Muscle layer of duodenum (tissue), 2 donors: ENCODE measurements at regions not wholly inside any gene's neighbourhood (a gene's known extent, or its start where the extent isn't known, plus 50 kb on each side); places are given as distances from the start of the nearest gene placed in this dataset.

ENCODE experiments used
- H3K27ac ChIP-seq: one replicate; pipeline ENCODE4 v1.7.0; 2013; ENCODE audit warnings: mild to moderate bottlenecking, low read length
- H3K27me3 ChIP-seq: one replicate; pipeline ENCODE4 v1.7.0; 2013; ENCODE audit warnings: low read depth, mild to moderate bottlenecking, control low read depth, low read length
- H3K36me3 ChIP-seq, 2 donors: one replicate each; pipeline ENCODE4 v1.7.0; 2013; ENCODE audit warnings: low read length in 2 of 2, control low read depth in 1 of 2, mild to moderate bottlenecking in 1 of 2; ENCODE audit not compliant: insufficient read depth in 2 of 2, control insufficient read depth in 1 of 2
- H3K4me1 ChIP-seq, 2 donors: one replicate each; pipeline ENCODE4 v1.7.0; 2013; ENCODE audit warnings: low read length in 2 of 2, mild to moderate bottlenecking in 2 of 2, control low read depth in 1 of 2, moderate library complexity in 1 of 2; ENCODE audit not compliant: insufficient read depth in 2 of 2, control insufficient read depth in 1 of 2
- H3K4me3 ChIP-seq, 2 donors: one replicate each; pipeline ENCODE4 v1.7.0; 2013; ENCODE audit warnings: low read length in 2 of 2, low read depth in 1 of 2, mild to moderate bottlenecking in 1 of 2
- H3K9me3 ChIP-seq, 2 donors: one replicate each; pipeline ENCODE4 v1.7.0; 2013; ENCODE audit warnings: low read length in 2 of 2, control low read depth in 1 of 2, mild to moderate bottlenecking in 1 of 2; ENCODE audit not compliant: control insufficient read depth in 1 of 2
- donor health status: healthy.

DNA sequence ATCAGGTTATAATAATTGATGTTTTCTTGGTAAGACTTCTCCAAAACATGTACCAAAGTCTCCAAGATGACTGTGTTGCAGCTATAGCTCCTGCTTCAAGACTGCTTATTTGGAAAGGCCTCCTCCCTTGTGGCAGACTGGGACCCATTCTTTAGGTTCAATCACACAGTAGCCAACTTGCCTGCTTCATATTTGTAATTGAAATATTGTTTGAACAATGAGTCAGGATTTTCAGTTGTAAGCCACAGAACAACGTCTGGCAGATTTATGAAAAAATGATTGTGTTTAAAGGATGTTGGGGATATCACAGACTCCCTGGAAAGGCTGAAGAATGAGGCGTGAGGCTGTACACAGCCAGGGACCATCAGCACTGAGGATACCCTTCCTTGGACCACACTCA, 458.9 kb downstream of the MED10 start:
- H3K4me1 ChIP-seq: no peaks in the 10 kb centered on the region
- H3K4me3 ChIP-seq: no peak overlapping the region
- H3K27ac ChIP-seq: no peak overlapping the region
- H3K27me3 ChIP-seq: no peaks in the 10 kb centered on the region
- H3K36me3 ChIP-seq: no peaks in the 10 kb centered on the region
- no peaks in the 10 kb centered on the region for H3K9me3 ChIP-seq

DNA sequence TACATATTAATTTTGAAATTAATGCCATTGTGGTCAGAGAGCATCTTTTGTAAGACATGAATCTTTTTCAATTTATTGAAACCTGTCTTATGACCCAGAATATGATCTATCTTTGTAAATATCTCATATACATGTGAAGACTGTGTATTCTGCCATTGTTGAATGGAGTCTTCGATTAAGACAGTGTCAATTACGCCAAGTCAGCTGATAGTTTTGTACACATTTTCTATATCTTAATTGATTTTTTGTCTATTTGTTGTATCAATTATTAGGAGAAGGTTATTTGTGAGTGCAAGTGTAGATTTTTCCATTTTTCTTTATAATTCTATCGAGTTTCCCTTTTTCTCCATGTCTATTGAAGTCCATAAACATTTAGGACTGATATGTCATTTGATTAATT, 471.6 kb downstream of the MED10 start:
- H3K27ac ChIP-seq: no peak overlapping the region
- H3K4me3 ChIP-seq: no peak overlapping the region
- H3K4me1 ChIP-seq: no peaks in the 10 kb centered on the region
- no peaks in the 10 kb centered on the region for H3K9me3 ChIP-seq
- H3K36me3 ChIP-seq: no peaks in the 10 kb centered on the region
- H3K27me3 ChIP-seq: no peaks in the 10 kb centered on the region

DNA sequence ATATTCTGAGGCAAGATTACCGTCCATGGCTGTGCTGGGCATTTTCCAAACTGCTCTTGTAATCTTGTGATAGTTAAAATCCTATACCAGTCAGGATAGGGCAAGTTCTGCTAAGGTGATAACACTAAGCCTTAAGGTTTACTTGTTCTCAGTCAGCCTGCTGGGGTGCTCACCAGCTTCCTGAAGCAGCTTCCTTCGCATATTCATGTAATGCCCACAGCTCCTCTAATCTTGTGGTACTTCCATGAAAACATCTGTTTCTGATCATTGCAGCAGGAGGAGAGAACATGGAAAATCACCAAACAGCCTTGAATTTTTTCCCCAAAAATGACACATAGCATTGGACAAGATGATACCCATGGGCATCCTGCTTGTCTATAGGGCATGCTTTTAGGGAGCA, 473.2 kb downstream of the MED10 start:
- Histone ChIP-seq H3K27me3 (no peaks in the 10 kb centered on the region), H3K4me3 (no peak overlapping the region), H3K4me1 (no peaks in the 10 kb centered on the region), H3K9me3 (no peaks in the 10 kb centered on the region), H3K27ac (no peak overlapping the region), H3K36me3 (no peaks in the 10 kb centered on the region)

DNA sequence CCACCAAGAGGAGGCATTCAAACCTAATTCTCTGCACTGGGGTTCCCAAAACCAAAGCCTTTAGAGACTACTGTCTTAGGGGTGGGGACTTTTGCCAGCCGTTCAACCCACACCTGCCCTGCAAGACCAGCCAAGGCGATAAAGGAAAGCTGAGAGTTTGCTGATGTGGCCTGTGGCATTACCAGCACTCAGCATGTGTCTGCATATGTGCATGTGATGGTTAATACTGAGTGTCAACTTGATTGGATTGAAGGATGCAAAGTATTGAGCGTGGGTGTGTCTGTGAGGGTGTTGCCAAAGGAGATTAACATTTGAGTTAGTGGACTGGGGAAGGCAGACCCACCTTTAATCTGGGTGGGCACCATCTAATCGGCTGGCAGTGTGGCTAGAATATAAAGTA, 474.2 kb downstream of the MED10 start:
- Histone ChIP-seq H3K9me3 (no peaks in the 10 kb centered on the region), H3K27me3 (no peaks in the 10 kb centered on the region), H3K27ac (no peak overlapping the region), H3K4me3 (no peak overlapping the region), H3K36me3 (no peaks in the 10 kb centered on the region), H3K4me1 (no peaks in the 10 kb centered on the region)

DNA sequence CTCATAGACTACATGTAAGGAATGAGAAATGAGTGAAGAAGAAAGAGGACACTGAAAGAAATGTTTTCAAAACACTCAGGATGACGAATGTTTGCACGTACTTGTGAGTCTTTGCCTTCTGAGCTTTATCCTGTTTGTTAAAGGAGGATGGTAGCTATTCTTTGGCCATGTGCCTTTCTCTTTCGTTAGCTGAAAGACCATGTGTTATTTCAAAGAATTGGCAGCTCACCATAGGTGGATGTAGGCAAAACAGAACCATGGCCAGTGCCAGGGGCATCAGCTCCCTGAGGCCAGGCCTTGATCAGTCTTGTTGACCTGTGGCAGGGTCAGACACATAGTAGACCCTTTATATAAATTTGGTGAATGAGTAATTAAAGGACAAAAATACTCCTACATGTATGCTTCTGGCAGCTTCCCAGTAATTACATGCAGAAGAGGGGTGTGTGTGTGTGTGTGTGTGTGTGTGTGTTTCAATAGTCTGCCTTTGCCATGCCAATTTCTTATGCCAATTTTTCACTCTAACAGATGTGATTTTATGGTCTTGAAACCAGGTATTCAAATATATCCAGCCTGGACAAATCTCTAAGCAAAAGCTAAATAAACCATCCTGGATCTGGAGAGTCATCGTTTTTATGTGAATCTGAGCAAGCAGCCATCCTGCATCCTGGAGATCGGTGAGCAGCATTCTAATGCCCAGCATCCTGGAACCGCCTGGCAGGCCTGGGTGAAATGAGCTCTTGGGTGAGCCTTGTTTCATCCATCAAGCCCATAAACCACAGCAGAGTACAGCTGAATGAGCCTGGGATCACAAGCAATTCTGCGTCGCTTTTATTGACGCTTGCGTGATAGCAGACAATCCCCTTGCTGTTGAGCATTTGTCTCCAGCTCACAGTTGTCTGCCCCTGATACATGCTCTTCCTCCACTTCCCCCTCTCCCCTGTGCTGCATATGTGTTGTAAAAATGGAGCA, 475.4 kb downstream of the MED10 start:
- Histone ChIP-seq H3K9me3 (no peaks in the 10 kb centered on the region), H3K27ac (no peak overlapping the region), H3K4me1 (no peaks in the 10 kb centered on the region), H3K27me3 (no peaks in the 10 kb centered on the region), H3K4me3 (no peak overlapping the region), H3K36me3 (no peaks in the 10 kb centered on the region)

DNA sequence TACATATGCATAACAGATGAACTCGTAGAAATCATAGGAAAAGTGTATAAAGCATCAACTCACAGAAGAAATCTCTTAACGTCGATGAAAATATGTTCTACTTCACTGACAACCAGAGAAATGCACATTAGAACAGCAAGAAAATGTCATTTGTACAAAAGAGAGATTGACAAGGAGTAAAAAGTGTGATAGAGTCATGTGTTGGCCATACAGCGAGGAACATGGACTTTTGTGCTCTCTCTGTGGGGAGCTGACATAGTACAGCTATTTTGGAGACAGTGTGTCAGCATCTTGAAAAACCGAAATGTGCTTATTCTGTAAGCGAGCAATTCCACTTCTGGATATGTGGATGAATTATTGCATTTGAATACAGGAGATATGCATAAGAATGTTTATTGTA, 477.9 kb downstream of the ICE1 start:
- H3K9me3 ChIP-seq: no peaks in the 10 kb centered on the region
- no peaks in the 10 kb centered on the region for H3K4me1 ChIP-seq
- no peak overlapping the region for H3K4me3 ChIP-seq
- no peak overlapping the region for H3K27ac ChIP-seq
- H3K36me3 ChIP-seq: no peaks in the 10 kb centered on the region
- no peaks in the 10 kb centered on the region for H3K27me3 ChIP-seq

DNA sequence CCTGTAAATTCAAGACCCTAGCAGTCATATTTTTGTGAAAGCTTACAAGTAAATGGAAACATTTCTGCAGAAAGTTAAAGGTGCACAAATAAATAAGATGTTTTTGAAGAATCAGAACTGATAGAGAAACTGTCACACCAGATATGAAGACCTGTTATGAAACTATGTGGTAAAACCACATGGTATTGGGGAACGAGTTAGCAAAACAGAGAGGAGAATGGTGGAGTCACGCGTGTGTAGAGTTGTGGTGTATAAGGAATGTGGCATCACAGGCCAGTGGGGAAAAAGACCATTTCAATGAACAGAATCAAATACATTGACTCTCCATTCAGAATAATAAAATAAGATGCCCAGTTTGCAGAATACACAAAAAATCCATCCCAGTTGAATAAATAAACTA, 477.2 kb downstream of the ICE1 start:
- Histone ChIP-seq H3K9me3 (no peaks in the 10 kb centered on the region), H3K27ac (no peak overlapping the region), H3K4me1 (no peaks in the 10 kb centered on the region), H3K27me3 (no peaks in the 10 kb centered on the region), H3K4me3 (no peak overlapping the region), H3K36me3 (no peaks in the 10 kb centered on the region)

DNA sequence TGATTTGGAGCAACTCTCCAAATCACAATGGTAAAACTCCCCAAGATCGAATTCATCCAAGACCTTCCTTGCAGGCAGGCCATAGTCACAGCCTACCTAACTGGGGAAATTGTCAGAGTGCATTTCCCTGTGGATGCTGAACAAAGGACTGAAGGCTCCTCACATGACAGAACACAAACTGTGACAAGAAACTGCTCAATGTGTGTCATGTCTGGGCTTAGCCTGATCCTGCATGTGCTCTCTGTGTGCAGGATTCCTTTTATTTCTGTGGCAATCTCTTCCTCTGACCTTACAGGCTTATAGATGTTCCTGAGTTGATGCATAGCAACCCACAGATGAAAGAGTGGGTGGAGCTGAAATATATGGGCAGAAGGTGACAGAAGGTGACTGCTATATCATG, 465.8 kb downstream of the ICE1 start:
- Histone ChIP-seq H3K27ac (no peak overlapping the region), H3K4me3 (no peak overlapping the region), H3K9me3 (no peaks in the 10 kb centered on the region), H3K36me3 (no peaks in the 10 kb centered on the region), H3K27me3 (no peaks in the 10 kb centered on the region), H3K4me1 (no peaks in the 10 kb centered on the region)

DNA sequence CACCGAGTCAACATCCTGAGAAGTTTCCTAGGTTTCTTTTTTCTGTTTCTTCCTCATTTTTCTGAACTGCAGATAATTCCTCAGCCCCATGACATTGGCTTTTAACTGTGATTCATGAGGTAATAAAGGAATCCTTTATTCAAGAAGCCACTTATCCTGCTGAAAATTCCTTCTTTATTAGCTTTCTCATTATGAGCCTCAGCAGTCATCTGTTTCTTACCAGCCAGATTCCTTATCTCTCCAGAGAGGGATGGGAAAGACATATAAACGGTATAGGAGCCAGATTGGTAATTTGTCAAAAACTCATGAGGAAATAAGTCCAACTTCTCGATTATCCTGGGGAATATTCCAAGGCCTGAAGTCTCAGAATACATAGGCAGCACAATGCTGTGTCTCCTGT, 465.4 kb downstream of the ICE1 start:
- Histone ChIP-seq H3K27me3 (no peaks in the 10 kb centered on the region), H3K4me3 (no peak overlapping the region), H3K4me1 (no peaks in the 10 kb centered on the region), H3K9me3 (no peaks in the 10 kb centered on the region), H3K36me3 (no peaks in the 10 kb centered on the region), H3K27ac (no peak overlapping the region)

DNA sequence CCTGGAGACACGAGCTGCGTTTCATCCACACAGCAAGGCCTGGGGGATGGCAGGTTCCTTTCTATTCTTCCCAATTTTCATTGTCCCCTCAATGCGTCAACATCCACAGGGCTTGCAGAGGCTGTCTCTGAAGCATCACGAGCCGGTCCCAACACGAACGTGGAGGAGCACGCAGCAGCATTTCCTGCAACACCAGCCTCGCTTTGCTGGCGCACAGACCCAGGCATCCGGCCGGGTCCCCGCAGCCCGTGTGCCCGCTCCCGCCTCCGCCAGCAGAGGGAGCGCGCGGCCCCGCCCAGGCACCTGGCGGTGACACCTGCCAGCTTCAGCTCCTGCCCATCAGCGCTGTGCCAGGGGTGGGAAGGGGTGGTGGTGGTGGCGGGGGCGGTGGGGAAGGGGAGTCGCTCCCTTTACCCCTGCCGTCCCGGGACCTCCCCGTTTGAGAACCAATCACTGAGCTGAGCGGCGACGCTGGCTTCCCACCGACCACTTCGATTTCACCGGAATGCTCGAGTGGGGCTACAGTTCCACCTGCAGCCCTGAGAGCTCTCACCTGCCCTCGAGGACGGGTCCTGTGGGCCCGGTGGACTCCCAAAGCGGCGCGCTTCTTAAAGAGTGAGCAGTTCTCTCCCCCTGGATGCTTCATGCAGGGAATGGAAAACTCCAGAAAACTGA, 464.5 kb downstream of the ICE1 start:
- Histone ChIP-seq H3K4me1 (no peaks in the 10 kb centered on the region), H3K27me3 (no peaks in the 10 kb centered on the region), H3K36me3 (no peaks in the 10 kb centered on the region), H3K4me3 (no peak overlapping the region), H3K9me3 (no peaks in the 10 kb centered on the region), H3K27ac (no peak overlapping the region)

DNA sequence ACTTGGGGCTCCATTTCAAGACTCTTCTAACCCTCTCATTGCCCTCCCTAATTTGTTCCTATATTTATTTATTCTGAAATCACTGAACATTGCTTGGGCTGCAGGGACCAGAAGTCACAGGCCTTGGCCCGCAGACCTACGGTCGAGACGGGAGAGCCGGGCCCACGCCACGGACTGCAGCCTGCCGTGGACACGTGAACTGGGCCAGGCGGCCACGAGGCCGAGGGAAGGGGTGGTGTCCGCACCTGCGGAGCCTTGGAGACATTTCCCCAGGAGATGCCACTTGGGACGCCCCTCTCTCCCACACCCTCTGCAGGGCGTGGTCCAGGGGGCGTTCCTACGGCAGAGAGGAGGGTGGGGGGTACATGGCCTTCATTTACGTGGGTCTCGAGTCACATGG, 463.9 kb downstream of the ICE1 start:
- Histone ChIP-seq H3K4me3 (no peak overlapping the region), H3K36me3 (no peaks in the 10 kb centered on the region), H3K27me3 (no peaks in the 10 kb centered on the region), H3K27ac (no peak overlapping the region), H3K9me3 (no peaks in the 10 kb centered on the region), H3K4me1 (no peaks in the 10 kb centered on the region)
